Adrenal gland (tissue), 5 donors: ENCODE measurements at regions not wholly inside any gene's neighbourhood (a gene's known extent, or its start where the extent isn't known, plus 50 kb on each side); places are given as distances from the start of the nearest gene placed in this dataset.

Source experiments
- CTCF ChIP-seq, 6 experiments: fragments of 450-650 bp in 4 of 6; fragments of 200-600 bp in 2 of 6; sonication (generic) in 1 of 6; IDR thresholded peaks; 1 replicate in 5 of 6; 2 replicates in 1 of 6; pipeline versions ENCODE4 v1.5.1 to v1.8.0; 2016 to 2021; ENCODE audit warnings: antibody characterized with exemption in 6 of 6, mild to moderate bottlenecking in 2 of 6, moderate library complexity in 1 of 6
- POLR2A ChIP-seq, 2 donors: fragments of 450-650 bp; IDR thresholded peaks; one replicate each; pipeline ENCODE4 v1.6.1; 2017; ENCODE audit warnings: antibody characterized with exemption in 2 of 2, mild to moderate bottlenecking in 2 of 2, moderate library complexity in 1 of 2
- donor health status: DM: no; HTN: no; CAD: no.

GRCh38 chr2:156004459-156004858, 328.1 kb downstream of the NR4A2 start:
- no peak for TF ChIP-seq CTCF (IDR thresholded peaks at IDR 0.05)
- TF ChIP-seq POLR2A (IDR thresholded peaks at IDR 0.05) = no peak
